CD4-positive, alpha-beta T cell treated with Interleukin-2 at 100 ng/mL for 4 hours (primary cell): ENCODE measurements at regions not wholly inside any gene's neighbourhood (a gene's known extent, or its start where the extent isn't known, plus 50 kb on each side); places are given as distances from the start of the nearest gene placed in this dataset.
"Not testable (repeated sequence)": the region's sequence is repeated elsewhere in the genome, so short reads cannot be mapped to it uniquely, and the experiment has no call there.

Experiments used
- DNase-seq: peaks from one replicate; pipeline ENCODE4 v3.0.0-alpha.2; 2020; ENCODE audit warnings: low spot score

DNA sequence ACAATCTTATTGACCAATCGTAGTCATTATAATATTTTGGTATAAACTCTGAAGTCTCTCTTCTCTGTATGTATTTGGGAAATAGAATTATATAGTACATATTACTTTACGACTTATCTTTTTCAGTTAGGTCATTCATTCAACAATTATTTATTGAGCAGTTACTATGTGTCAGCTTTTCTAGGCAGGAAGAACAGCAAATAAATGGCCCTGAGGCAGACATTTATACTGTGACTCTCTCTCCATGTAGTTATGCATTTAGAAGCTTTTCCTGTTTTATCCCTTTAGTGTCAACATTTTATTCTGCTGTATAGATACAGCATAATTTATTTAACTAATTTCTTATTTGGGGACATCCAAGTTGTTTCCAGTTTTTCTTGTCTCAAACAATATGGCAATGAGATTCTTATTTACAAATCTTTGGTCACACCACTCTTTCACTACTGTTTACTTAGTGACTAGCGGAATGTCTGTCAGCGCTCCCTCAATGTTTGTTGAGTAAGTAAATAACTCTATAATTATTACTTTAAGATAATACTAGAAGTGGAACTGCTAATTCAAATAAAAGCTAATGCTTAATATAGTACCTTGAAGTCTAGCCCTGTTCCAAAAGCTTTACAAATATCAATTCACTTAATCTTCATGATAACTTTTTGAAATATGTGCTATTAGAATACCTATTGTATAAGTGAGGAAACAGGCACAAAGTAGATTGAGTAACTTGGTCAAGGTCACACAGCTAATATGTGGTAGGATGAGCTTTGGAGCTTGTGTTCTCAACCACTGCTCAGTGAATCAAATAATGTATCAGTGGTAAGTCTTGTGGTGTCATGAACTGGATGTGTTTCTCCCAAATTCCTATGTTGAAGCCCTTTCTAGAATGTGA, 465.6 kb downstream of the SIPA1L2 start:
- DNase-seq = no peak

DNA sequence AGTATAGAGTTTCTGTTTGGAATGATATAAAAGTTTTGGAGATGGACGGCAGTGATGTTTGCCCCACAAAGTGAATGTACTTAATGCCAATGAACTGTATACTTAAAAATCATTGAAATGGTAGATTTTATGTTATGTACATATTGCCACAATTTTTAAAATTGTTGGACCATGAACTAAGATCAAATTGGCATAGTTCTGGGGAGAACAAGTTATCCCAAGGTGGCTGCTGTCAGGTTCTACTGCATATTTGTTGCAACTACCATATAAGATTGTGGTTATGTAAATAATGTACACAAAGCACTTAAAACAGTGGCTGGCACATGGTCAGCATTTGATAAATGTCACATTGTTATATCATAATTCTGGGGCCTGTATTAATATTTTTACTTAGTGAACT, 466.4 kb downstream of the SIPA1L2 start:
- DNase-seq = no peak

DNA sequence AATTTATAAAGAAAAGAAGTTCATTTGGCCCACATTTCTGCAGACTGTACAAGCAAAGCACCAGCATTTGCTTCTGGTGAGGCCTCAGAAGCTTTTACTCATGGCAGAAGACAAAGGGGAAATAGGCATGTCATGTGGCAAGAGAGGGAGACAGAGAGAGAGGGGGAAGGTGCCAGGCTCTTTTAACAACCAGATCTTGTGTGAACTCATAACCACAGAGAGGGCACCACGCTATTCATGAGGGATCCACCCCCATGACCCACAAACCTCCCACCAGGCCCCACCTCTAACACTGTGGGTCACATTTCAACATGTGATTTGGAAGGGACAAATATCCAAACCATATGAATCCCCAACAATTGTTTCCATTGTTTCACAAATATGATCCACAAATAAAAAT, 467.9 kb downstream of the SIPA1L2 start:
- DNase-seq = no peak

DNA sequence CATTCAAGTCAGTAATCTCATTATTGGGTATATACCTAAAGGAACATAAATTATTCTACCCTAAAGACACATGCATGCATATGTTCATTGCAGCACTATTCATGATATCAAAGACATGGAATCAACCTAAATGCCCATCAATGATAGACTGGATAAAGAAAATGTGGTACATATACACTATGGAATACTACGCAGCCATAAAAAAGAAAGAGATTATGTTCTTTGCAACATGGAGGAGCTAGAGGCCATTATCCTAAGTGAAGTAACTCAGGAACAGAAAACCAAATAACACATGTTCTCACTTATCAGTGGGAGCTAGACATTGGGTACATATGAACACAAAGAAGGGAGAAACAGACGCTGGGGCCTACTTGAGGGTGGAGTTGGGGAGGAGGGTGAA, 471.4 kb downstream of the SIPA1L2 start:
- DNase-seq = not testable (repeated sequence)

DNA sequence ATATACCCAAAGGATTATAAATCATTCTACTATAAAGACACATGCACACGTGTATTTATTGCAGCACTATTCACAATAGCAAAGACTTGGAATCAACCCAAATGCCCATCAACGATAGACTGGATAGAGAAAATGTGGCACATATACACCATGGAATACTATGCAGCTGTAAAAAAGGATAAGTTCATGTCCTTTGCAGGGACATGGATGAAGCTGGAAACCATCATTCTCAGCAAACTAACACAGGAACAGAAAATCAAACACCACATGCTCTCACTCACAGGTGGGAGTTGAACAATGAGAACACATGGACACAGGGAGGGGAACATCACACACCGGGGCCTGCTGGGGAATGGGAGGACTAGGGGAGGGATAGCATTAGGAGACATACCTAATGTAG, 473.9 kb downstream of the SIPA1L2 start:
- DNase-seq = not testable (repeated sequence)

DNA sequence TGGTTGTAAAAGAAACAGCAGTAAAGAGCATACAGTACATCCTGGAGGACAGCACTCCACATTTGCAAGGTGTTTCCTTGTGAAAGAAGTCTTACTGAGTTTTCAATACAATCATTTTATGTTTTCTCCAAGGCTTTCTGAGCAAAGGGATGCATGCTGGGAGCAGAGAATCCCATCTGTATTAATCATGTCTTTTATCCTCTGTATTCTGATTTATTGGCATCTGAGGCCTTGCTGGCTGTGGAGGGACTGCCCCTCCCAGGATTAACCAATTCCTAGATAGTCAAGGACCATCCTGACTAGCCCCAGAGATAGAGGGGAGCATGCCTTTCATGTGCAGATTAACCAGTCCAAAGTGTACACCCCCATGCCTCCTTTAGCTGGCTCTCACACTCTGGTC, 476.3 kb downstream of the SIPA1L2 start:
- no peak for DNase-seq

DNA sequence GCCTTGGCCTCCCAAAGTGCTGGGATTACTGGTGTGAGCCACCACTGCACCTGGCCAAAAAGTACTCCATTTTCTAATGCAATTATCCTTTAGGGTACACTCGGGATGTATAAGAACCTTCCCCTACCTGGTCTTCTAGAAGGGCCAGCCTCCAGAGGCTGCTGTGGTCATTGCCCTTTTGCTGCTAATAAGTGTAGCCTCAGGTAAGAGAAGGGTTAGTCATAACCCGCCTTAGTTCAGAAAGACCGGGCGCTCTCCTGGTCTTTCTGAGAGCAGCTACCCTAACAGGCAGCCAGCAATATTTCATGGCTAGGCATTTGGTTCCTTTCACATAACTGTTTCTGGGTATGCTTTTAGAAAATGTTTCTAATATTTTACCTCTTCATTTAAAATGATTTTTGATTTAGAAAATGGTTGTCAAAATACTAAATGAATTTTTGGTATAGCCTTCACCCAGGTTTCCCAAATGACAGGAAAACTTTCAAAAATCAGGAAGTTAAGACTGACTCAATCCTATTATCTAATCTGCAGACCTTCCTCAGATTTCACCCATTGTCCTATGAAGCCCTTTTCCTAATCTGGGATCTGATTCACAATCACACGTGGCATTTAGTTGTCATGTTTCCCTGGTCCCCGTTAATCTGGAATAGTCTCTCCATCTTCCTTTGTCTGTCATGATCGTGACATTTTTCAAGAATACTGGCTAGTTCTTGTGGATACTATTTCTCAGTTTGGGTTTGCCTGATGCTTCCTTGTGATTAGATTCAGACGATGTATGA, 479.0 kb downstream of the SIPA1L2 start:
- no peak for DNase-seq

DNA sequence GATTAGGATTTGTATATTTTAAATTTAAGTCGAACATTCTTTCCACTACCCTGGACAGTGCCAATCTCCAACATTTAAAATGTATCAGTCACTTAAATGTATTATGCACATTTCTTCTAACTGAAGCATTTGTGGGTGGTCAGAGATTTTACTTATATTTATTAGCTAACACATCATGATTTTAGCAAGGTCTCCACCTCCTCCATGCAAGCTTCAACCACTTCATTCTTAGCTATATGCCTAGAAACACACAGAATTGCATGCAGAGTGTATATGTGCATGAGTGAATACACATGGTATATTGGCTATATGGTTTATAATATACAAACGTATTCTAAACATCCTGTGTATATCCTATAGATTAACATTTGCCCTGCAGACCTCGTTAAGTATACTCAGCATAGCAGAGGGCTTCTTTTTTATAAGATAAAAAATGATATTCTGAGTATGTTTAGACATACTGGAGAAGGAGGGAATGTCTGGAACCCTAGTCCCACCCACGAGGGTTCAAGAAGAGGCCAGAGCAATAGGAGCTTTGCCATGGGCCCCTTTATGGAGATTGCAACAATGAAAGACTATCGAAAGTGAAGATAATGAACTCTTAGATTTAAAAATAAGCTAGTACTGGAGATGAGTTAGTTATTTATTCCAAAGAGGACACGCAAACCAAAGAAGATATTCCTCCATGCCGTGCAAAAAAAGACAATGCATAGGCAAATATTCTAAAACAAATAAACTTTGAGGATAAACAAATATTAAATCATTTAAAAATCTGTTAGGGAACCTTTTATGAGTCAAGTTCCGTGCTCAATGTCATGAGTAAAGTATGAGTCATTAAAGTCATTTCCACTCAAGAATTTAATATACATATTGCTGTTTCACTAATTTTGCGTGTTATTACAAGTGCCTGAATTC, 480.4 kb downstream of the SIPA1L2 start:
- DNase-seq = no peak

DNA sequence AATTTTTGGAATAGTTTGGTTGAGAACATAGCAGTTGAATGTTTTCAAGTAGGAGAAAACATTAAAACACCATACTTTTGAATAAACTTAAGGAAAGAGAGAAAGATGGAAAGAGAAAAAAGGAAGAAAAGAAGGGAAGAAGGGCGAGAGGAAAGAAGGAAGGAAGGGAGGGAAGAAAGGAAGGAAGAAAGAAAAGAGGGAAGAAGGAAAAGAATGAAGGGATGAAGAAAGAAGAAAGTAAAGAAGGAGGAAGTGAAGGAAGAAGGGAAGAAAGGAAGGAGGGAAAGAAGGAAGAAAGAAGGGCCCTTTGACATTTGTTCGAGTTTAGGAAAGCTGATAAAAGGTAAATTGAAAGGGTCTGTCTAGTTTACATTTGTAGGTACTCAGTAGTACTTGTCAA, 482.7 kb downstream of the SIPA1L2 start:
- no peak for DNase-seq

DNA sequence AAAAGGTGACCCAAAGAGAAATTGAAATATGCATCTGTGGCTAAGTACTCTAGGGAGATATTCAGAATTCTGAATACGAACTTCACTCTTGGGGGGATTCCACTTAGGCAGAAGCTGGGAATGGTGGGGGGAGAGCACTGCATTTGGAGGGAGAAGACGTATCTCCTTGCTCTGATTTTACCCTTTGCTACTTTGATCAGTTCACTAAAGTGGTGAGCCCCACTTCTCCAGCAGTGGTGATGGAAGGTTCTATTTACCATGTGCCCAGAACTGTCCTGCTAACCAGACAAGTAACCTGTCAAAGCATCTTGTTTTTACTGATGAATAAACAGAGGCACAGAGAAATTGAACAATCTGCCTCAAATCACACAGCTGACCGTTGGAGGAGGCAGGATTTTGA, 483.4 kb downstream of the SIPA1L2 start:
- DNase-seq = no peak

DNA sequence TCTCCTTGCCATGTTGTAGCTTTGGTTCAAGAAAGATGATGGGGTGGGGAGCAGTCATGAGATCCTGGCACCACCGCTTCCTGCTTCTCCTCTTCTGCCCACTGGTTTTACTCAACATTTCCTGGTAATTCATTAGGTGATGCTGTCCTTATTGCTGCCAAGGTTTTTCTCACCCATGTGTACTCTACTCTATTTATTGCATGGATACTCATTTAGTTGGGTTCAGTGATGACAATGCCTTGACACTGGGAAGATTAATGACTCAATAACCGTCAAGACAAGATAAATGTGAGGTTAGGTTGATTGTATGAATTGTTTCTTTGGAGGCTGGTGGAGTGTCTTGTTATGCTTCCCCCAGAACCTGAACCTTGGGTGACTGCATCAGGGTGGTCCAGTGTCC, 484.2 kb downstream of the SIPA1L2 start:
- DNase-seq = no peak

DNA sequence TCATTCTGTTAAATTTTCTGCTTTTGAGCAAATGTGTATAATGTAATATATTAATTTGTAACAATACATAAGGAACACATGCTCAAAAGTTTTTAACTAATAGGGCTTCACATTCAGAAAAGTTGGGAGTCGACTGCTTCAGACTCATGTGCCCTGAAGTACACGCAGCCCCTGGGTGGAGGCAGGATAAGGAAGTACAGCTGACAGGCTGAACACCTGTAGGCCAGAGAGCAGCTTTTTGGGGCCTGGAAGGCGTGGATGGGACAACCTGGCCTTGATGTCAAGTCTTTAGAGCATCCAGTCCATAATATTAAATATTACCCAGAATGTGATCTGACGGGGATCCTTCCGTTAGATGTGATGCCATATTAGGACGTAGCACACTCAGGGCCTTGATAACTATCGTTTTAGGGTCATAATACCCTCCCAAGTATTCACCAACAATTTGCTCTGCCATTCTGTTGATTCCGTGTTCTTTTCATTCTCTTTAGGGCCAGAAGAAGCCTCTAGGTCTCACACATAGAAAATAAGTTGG, 485.2 kb downstream of the SIPA1L2 start:
- no peak for DNase-seq

DNA sequence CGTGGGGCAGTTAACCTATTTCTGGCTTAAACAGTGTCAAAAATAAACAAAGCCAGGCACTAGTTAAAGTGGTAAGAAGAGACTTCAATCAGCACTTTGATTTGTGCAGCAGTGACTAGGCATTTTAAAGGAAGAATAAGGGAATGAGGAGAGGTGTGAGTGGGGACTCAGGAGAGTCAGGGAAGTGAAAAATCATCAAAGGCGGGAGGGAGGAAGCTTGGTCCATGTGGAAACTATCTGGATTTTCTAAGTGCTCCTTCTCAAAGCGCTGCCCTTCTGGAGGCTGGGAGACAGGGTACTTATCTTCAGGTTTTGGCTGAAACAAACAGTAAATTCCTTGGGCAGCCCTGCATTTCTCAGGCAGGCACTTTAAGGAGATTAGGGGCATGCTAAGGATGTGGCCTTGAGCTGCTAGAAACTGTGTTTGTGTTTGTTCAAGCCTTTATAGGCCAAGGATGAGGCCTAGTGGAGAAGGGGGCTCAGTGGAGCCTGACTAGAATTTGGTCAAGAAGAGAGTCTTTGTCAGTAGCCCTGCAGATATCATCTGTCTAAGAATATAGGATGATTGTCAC, 486.5 kb downstream of the SIPA1L2 start:
- DNase-seq = no peak

DNA sequence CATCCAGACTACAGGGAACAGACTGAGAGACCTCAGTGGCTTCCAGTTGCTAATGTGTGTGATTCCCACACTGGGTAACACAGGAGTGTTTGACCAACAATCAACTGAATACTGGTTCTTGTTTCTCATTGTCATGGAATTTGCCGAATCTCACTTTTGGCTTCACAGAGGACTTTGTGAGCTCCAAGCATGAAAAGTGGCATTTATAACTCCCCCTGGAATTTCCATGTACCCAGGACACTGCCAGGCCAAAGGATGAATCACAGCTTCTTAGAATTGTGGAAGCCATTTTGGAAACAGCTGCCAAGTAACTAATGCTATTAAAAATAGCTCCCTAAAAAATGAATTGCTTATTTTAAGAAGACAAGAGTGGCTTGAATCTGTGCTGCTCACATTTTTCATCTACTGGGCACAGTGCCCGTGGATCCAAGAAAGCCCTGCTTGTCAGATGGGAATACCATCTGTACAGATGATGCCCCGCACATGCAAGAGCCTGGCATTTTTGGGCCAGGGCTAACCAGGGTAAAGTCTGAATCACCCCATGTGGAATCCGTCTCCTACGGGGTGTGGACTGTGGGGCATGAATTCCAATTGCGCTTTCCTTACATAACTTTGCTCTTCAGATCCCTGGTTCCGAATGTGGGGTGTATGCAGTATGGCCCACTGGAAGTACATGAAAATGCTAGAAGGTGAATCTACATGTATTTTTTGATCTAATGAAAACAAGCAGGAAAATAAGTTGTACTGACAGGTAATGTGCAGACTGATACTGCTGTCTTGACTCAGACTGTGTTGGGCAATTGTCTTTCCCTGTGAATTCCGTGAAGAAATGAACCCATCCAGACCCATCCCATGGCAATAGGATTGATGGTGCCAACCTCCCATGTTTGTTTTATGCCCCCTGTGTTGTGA, 487.3 kb downstream of the SIPA1L2 start:
- DNase-seq = no peak

DNA sequence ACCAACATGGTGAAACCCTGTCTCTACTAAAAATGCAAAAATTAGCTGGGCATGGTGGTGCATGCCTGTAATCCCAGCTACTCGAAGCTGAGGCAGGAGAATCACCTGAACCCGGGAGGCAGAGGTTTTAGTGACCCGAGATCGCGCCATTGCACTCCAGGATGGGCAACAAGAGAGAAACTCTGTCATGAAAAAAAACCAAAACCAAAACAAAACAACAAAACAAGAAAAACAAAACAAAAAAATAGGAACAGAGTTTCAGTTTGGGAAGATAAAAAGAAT, 488.8 kb downstream of the SIPA1L2 start:
- not testable (repeated sequence) for DNase-seq

DNA sequence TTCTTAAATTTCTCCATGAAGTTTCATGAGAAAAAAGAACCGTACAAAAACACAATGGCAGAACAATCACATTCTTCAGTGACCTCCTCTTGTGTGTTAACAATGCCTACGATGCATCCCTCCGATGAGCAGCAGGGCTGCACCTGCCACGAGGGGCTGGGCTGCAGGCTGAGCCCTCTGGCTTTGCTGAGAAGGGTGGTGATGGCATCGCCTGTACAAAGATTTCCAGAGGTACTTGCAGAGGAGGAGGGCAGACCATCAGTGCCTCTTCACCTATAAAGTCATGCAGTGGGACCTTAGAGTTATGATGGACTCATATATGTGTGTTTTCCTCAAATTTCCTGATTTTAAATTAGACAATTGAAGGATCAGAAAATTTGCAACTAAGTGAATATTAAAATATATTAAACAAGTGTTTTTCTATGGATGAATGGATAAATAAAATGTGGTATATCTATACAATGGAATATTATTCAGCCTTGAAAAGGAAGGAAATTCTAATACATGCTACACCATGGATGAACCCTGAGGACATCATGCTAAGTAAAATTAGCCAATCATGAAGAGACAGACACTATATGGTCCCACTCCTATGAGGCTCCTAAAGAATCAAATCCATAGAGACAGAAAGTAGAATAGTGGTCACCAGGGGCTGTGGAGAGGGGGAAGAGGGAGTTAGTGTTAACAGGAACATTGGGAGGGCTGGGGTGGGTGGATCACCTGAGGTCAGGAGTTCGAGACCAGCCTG, 489.3 kb downstream of the SIPA1L2 start:
- DNase-seq = no peak

DNA sequence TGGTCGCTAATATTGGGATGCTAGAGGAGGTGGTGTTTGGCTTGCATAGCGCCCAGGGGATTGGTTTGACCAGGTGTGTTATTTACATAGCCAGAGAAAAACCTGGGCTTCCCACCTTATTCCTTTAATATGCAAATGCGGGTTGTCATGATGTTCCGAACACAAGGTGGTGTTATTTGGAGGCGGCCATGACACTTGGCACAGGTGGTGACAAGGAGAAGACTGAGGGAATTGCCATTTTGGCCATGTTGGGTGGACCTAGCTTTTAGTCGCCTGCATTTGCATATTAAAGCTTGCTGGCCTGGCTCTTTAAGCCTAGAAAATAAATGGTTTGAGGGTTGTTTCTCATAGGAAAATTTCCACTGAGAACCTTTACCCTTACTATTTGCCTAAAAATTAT, 490.5 kb downstream of the SIPA1L2 start:
- no peak for DNase-seq

DNA sequence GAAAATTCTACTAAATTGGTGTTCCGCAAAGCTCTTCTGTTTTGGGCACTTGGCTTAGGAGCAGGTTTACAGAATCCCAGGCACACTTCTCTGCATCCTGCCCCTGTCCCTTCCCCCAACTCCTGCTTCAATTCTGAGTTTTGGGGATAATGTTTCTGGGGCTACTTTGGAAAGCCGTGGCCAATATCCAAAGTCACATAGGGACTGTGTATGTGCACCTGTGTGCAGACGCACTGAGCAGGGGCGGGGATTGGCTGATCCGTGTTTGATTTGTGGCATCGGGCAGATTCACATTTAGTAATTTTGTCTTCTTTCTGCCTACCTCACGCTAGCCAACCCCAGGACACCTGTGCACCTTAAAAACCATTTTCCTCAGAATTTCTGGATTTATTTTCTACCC, 491.9 kb downstream of the SIPA1L2 start:
- DNase-seq = no peak

DNA sequence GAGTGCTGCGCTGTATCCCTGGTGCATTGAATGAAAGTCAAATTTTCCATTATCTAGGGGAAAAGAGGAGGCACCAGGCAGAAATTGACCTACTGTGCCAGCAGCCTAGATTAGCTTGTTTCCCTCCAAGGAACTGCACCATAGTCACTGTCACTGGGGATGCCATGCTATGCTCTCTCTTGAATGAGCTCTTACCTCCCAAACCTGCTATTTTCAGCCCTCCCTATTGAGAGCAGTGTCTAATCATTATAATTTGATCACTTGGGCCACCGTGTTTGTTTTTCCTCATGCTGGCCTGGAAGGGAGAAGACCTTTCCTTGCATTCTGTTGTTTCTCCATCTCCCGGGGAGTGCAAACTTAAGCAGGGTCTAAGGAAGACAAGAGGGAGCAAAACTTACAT, 492.9 kb downstream of the SIPA1L2 start:
- no peak for DNase-seq

DNA sequence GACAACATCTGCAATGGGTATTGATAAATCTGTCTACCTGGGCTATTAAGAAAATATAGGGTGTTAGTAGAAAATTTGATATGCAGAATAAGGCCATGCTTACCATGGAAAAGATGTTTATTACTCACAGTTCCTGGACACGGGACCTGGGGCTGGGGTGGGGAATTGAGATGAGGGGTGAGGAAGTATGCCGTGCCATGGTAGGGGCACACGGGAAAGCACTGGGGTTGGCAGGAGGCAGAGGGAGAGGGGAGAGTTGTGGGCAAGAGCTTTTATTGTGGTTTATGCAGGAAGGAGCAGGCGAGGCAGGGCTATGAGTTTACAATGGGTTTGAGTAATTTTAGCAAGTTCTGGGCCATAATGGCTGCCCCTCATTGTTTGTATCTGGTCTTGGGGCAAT, 493.8 kb downstream of the SIPA1L2 start:
- DNase-seq = no peak
